IPS DF 4.7 (cell line): ENCODE measurements at regions not wholly inside any gene's neighbourhood (a gene's known extent, or its start where the extent isn't known, plus 50 kb on each side); places are given as distances from the start of the nearest gene placed in this dataset.
"Not testable (repeated sequence)": the region's sequence is repeated elsewhere in the genome, so short reads cannot be mapped to it uniquely, and the experiment has no call there.

Source experiments
- DNase-seq: peaks from one replicate; pipeline ENCODE4 v3.0.0-alpha.2; 2013; ENCODE audit warnings: low spot score; ENCODE audit errors: extremely low read depth

DNA sequence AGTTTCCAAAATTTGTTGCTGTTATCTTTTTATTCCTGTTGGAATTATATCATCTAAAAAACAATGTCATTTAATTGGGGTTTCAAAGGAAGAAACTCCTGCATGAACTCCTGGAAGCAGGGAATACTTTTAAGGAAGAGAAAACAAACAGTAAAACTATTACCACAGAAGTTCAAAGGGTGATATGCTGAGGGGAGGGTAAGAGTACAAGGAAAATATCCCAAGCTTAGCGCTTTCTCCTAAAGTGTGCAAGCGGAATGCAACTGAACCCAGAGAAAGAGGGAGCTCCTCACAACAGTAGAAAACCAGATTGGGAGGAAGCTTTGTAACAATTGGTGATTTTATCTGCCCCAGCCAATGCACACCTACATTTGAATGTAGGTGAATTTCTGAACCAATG is 175.1 kb downstream of the NUFIP1 start:
- no peak for DNase-seq

DNA sequence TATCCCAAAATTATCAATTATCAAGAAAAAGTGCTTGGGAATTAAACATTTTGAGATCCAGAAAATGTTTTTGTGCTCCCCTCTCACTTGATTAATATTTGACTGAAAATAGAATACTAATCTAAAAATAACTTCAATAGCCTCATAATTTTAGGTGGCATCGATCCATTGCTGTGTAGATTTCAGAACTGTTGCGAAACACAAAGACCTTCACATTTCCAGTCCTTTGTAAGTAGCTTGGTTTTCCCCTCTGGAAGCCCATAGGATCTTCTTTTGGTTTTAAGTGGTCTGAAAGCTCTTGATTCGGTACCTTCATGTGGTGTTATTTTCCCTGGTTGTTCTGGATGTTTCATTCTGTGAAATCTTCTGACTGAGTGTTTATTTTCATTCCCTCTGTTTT is 176.5 kb downstream of the NUFIP1 start:
- no peak for DNase-seq

DNA sequence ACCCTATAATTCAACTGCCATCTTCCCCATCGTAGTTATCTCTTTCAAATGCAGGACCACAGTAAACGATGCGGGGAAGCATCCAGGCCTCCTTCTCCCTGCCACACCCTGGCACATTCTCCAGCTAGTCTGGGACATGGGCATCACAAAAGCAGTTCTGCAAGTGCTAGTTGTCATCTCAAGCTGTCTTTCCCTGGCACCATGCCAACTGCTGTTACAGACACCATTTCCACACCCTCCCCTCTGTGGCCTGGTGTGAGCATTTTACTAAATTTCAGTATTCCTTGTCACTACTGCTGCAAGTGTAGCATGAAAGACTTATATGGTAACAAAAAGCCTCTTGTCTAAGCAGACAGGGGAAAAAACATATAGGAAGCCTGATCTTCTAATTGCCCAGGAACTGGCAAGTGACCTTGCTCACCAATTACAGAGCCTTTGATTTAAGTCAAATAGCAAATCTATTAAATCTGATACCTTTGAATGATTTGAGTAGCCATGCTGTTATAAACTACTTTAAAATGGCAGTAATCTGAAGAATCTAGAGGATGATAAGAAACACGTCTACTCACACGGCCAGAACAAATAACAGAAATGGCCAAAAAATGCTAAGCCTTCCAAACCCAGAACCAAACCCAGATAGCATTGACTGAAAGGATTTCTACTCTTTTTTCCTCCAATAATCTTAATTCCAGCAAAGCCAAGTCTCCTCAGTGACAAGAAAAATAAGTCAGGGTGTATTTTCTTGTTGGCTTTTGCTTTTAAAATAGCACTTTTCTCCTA is 179.0 kb downstream of the NUFIP1 start:
- no peak for DNase-seq

DNA sequence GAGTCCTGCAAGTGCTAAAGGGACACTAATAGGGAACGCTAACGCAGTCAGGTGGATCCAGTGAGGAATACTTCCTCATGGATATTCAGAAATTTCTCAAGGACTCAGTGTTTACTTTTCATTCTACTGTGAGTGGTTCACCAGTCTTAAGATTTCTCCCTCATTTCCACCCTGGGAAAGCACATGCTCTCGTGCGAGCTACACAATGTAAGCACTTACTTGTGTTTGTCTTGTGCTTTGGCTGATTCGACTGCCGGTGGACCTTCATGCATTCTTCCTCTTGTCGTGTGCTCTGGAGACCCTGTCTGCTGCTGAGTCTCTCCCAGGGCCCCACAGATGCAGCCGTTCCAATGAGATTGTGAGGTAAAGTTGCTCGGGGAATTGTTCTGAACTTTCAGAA is 180.1 kb downstream of the NUFIP1 start:
- no peak for DNase-seq

DNA sequence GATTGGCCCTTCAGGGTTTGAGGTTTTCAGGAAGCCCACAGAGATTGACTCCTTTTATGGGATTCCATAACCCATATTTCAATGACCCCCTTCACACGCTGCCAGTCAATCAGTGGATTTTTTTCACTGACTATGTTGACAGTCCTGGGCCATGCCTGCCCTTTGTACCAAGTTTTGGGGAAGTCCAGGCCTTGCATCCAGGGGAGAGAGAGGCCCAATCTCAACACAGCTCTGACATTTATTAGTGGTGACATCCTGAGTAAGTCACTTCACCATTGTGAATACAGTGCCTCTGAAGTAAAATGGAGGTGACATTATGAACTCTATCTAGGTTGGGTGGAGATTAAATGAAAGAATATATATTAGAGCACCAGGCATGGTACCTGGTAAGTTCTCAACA is 181.1 kb downstream of the NUFIP1 start:
- DNase-seq, result no peak

DNA sequence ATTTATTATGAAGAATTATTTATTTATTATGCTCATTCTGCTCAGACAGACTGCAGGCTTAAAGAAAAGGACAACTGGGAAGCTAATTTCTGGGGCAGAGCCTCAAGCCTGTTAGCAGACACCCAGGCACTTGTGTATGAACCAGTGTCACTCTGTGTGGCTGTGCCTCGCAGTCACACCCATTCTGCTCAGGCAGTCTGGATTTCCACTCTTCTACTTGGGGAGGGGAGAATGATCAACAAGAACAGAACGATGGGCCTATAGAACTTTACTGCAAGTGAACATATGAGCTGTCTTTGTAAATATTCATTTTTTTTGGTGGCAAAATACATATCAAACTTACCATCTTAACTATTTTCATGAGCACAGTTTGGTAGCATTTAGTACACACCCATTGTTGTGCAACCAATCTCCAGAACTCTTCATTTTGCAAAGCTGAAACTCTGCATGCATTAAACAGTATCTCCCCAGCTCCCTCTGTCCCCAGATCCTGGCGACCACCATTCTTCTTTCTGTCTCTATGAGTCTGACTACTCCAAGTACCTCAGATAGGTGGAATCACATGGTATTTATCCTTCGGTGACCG is 181.7 kb downstream of the NUFIP1 start:
- no peak for DNase-seq

DNA sequence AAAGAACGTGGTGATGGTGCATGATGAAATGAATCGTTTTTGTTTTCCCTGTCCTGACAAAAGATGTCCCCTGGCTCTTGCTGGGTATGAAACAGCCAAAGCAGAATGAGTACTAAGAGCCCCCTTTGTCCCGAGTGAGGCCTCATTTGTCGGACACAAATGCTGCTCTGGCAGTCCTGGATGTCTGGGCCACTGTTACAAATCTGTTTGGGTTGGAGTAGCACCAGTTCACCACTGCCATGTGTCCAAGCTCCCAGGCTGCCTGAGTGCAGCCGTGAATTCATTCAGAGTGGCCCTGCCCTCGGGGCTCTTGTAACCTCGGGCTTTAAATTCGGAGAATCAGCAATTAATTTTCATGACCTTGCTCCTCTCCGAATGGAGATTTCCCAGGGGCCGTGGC is 182.4 kb downstream of the NUFIP1 start:
- no peak for DNase-seq

DNA sequence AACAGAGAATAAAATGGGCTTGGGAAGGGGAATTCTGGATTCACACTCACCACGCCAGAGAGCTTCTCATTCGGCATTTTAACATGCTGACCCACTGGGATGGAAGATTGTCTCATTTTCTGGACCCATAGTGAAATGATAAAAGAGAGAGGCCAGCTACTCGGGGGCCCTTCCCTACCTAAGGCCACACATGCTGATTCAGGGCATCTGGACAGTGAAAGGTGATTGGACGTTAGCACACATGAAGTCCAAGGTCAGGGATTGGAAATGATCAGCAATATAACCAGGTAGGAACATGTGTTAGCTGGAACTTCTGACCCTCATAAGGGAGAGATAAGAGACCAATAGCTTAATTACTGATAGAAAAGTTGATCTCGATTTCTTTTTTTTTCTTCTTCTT is 183.7 kb downstream of the NUFIP1 start:
- no peak for DNase-seq

DNA sequence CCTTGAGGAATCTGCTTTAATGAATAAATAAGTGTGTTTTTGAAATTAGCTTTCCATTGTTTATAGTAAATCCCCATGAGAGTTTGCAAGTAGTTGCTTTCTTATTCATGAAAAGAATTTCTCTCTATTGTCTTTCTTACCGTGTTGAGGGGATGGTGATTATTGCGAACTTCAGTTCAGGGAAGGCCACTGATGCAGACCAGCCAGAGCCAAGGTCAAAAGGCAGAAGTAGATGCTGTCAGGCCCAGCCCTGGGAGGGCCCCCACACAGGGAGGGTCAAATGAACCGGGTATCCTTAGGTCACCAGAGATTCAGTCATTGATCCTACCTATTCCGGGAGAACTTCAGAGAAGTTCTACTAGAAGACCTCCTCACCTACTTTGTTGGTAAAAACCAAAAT is 185.9 kb downstream of the NUFIP1 start:
- no peak for DNase-seq

DNA sequence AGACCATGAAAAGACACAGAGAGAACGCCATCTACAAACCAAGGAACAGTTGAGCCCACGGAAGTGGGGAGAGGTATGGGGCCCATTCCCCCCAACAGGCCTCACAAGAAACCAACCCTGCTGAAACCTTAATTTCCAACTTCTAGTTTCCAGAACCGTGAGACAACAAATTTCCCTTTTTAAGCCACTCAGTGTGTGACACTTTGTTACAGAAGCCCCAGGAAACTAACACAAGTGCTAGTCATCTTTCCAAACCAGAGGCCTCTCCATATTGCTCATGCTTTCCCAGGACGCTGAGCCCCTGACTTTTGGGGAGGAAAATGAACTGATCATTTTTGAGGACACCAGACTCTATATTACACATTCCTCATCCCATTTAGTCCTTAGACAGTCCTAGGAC is 186.8 kb downstream of the NUFIP1 start:
- DNase-seq, result no peak

DNA sequence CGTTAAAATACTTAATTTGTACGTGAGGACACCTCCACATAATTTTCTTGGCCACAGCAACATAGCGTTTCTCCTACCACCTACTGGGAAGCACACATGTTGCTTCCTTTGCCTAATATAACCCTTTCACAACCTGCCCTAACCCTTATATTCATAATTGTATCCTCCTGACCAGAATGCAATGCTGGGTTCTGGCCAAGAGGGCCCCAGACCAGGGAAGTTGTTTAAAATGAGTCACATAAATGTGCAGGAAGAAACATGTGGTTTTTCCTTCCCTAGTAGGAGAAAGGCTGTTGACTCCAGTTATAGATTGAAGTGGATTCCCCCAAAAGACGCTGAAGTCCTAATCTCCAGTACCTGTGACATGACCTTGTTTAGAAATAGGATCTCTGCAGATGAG is 187.3 kb downstream of the NUFIP1 start:
- DNase-seq, result no peak

DNA sequence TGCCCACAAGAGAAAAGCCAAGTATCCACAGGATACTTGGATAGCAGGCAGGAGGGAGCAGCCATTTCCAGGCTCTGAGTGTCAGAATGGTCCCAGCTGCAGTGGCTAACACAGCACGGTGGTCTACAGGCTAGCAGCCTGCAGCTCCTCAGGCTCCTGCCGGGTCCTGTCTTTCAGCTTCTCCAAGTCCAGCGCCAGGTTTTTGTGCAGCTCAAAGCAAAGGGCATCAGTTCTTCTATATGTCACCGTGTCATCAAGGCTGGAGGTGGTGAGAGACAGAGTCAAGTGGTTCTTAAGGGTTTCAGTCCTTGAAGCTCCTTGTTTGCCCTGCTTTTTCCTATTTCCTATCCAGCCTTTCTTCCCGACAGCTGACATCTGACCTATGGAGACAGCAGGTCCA is 188.6 kb downstream of the NUFIP1 start:
- no peak for DNase-seq

DNA sequence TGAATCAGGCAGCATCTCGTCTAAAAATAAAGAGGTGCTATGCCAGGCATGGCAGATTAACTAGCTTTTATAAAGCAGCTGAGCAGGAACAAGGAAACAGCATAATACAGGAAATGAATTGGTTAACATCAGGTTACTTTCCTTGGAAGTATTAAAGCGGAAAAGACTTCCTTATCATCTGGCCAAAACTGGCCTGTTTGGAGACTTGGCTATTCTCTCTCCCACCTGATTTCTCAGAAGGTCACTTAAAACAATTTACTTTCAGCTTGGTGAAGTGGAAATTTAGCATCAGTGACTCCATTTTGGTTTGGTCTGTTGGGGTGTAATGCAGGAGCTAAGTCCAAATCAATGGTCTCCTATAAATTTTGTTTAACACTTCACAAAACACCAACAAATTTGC is 191.6 kb downstream of the NUFIP1 start:
- DNase-seq, result no peak

DNA sequence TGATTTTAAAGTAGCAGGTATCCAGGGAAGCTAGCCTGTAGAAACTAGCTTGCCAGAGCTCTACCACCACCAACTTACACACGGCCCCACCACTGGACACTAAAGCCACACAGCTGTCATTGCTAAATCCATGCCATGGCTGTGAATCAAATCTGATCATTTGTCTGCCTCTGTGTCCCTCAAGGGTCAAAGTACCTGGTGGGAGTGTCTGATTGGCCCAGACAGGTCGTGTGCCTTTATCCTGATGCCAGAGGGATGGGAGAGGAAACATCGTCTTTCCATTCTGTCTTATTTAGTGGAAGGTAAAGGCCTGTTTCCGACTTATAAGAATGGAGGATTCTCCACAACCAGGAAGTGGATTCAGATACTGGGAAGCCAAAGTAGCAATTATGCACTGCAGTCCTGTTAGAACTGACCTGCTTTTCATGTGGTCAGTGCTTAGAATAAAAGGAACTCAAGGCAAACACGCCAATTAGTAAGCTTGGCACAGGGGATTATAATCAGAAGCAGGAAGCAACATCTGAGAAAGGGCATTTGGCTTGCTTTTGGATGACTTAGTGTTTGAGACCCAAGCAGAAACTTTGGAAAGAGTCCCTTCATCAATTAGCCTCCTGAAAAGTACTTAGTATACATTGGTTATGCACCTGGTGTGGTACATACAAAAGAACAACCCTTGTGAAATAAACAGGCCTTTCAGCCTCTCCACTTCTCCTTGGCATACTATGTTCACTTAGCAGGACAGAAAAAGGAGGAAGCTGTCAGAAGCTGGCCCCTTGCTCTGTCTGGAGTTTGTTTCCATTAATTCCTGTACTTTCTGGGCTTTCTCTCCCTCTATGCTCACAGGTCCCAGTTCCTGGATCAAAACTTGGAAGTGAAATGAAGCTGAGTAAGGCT is 192.4 kb downstream of the NUFIP1 start:
- no peak for DNase-seq

DNA sequence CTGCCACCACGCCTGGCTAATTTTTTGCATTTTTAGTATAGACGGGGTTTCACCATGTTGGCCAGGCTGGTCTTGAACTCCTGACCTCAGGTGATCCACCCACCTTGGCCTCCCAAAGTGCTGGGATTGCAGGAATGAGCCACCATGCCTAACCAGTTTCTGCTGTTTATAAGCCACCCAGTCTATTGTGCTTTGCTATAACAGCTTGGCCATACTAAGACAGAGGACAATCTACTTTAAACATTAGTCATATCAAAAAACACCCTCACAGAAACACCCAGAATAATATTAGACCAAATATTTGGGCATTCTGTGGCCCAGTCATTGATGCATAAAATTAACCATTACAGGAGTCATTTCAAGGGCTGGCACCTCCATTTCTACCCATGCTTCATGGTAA is 193.2 kb downstream of the NUFIP1 start:
- not testable (repeated sequence) for DNase-seq

DNA sequence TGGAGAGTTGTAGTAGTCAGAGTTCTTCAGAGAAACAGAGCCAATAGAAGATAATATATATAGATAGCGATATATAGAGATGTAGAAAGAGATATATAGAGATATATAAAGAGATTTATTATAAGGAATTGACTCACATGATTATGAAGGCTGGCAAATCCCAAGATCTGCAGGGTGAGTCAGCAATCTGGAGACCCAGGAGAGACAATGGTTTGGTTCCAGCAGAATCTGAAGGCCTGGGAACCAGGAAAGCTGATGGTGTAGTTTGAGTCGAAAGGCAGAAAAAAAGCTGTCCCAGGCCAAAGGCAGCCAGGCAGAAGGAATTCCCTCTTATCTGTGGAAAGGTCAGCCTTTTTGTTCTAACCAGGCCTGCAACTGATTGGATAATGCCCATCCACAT is 194.1 kb downstream of the NUFIP1 start:
- no peak for DNase-seq

DNA sequence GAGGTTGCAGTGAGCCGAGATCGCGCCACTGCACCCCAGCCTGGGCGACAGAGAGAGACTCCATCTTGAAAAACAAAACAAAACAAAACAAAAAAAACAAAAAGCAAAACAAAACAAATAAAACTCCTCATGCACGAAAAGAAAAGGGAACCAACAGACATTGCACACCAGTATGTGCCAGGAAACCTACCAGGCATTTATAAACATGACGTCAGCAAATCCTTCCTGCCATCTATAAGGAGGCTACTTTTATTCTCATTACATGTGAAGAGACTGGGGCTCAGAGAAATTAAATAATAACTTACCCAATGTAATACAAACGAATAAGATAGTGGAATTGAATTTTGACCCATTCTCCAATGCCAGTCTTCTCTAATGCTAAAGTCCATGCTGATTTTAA is 197.2 kb downstream of the NUFIP1 start:
- DNase-seq, result no peak

DNA sequence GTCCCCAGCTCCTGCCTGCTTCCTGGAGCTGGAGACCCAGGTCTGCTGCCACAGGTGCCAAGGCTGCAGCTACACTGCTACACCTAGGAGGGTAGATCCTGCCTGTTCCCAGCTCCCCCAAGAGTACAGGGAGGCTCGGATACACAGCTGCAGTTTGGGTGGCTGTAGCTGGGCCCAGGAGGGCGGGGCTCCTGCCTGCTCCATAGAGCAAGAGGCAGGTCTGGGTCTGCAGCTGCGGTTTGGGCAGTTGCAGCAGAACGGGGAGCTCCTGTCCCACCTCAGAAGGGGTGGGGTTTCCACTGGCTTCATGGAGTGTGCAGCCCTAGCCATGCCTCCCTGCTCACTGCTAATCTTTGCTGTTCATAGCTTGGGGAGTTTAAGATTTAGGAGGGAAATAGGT is 199.0 kb downstream of the NUFIP1 start:
- no peak for DNase-seq

DNA sequence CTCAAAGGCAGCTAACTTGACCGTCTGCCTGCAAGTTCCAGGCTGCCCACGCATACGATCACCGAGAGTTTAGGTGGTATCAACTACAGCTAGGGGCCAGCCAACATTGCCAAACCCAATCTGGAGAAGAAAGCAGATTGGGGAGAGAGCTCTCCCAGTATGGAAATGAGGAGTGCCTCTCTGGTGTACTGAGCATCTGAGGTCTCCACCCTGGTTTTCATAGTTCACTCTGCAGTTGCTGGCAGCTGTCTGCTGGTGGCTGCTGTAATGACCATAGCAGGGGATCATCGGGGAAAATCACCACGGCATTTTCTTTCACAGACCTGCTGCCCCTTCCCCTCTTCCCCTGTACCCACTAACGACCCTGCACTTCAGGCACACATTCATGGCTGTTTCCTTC is 201.7 kb downstream of the NUFIP1 start:
- no peak for DNase-seq

DNA sequence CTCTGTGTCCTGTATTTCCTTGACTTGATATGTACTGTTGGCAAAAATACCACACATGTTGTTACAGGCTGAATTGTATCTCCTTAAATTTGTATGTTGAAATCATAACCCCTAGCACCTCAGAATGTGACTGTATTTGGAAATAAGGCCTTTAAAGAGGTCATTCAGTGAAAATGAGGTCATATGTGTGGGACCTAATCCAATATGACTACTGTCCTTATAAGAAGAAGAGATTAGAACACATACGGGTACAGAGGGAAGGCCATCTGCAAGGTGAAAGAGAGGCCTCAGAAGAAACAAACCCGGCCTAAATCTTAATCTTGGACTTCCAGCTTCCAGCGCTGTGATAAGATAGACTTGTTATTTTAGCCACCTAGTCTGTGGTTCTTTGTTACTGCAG is 202.5 kb downstream of the NUFIP1 start:
- no peak for DNase-seq

DNA sequence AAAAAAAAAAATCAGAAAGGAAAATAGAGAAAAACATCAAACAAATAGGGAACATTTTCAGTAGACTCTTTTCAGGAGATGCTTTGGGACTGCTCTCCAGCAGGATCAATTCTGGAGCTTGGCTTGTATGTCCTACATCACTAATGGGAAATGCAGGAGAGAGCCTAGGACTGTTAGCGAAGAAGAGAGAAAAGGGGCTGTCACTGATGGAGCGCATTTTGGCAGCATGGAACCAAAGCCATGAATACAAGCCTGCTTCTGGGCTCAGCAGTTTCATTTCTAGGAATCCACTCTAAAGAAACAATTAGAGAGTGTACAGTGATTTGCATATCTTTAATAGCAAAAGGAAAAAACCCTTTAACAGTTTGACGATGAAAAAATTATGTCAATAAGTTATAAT is 203.9 kb downstream of the NUFIP1 start:
- DNase-seq, result no peak

DNA sequence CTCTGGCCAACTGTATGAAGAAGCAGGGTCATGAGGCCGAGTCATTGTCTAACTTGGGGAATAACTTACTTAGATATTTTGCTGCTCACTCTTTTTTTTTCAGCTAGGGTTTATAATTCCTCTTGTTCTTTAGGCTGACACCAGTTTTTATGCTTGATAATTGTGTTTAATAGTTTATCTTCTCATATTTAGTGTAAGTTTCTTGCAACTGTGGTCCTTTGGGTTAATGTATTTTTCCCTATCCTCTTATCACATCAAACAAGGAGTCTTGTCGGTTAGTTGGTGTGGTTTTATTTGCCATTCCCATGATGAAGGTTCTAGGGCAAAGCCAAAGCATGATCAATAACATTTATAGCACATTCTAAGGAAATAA is 204.6 kb downstream of the NUFIP1 start:
- no peak for DNase-seq
